ENCODE measurements at regions not wholly inside any gene's neighbourhood (a gene's known extent, or its start where the extent isn't known, plus 50 kb on each side); places are given as distances from the start of the nearest gene placed in this dataset.

DNA sequence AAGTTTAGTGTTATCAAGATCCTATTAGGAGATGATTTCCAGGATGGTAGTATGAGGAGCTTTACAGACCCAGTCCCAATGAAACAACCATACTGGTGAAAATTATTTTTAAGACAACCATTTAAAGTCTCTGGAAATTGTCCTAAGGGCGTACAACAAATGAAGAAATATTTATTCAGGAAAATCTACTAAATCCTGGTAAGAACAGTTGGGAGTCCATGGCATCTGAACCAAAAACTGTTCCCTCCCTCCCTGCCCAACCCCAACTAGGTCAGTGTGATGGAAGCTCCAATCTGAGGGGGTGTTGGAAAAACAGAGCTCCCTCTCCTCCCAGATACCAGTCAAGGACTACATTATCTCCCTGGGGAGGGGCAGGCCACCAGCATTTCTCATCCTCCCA is 74.7 kb upstream of the MKLN1 start:
- Mint-ChIP-seq H3K27me3 (peaks cover 28% of the 10 kb centered on the region), H3K27ac (no peak overlapping the region), H3K9me3 (ENCODE audit: insufficient read depth) (peaks cover 8% of the 10 kb centered on the region), H3K4me3 (no peak overlapping the region), H3K4me1 (no peaks in the 10 kb centered on the region)
- ChIA-PET POLR2A (no interaction called here), CTCF (no interaction called here)
- Histone ChIP-seq H3K27me3 (replicated peaks in 1 of 4; ENCODE audit: control extremely low read depth in 1 of 4, control insufficient read depth in 3 of 4, insufficient read depth in 4 of 4, low read length in 3 of 4) (no peaks in the 10 kb centered on the region), H3K4me2 (replicated peaks; ENCODE audit: low read depth, low read length, poor library complexity, severe bottlenecking) (no peak overlapping the region), H3K36me3 (replicated peaks in 1 of 2; ENCODE audit: control extremely low read depth in 1 of 2, control insufficient read depth in 1 of 2, extremely low read depth in 1 of 2, insufficient read depth in 2 of 2, low read length in 1 of 2) (no peaks in the 10 kb centered on the region), H3K27ac (ENCODE audit: low read length in 2 of 2) (no peak overlapping the region), H3K4me1 (ENCODE audit: control insufficient read depth in 2 of 2, insufficient read depth in 2 of 2, low read length in 2 of 2) (no peaks in the 10 kb centered on the region), H3K4me3 (ENCODE audit: control extremely low read depth in 1 of 5, extremely low read depth in 1 of 5, insufficient read depth in 1 of 5, low read depth in 2 of 5, low read length in 4 of 5) (no peak overlapping the region), H4K20me1 (ENCODE audit: control insufficient read depth, insufficient read depth, low read length, poor library complexity, severe bottlenecking) (no peaks in the 10 kb centered on the region), H3K9ac (ENCODE audit: low read length) (no peak overlapping the region), H3K9me3 (ENCODE audit: control extremely low read depth in 1 of 3, control insufficient read depth in 2 of 3, insufficient read depth in 1 of 3, low read length in 2 of 3) (peaks cover 0 to 12% (median 11%) of the 10 kb centered on the region in 3 donors), H3K79me2 (ENCODE audit: control insufficient read depth, insufficient read depth, low read length) (no peaks in the 10 kb centered on the region), H2AFZ (ENCODE audit: insufficient read depth, low read depth, low read length, poor library complexity, severe bottlenecking) (no peak overlapping the region)
- no CpG with 5 or more reads among the region's 1 CpG for WGBS (ENCODE audit: insufficient coverage)
- DNase-seq (no peak), ATAC-seq (ENCODE audit: low read depth) (no peak)
- intact Hi-C loops (cut with micrococcal nuclease): no loop called here
- TF ChIP-seq EZH2 (IDR thresholded peaks at IDR 0.05; ENCODE audit: borderline replicate concordance, insufficient read depth, low read depth, low read length, poor library complexity, severe bottlenecking): no peak
- TF ChIP-seq, protein P1, sequence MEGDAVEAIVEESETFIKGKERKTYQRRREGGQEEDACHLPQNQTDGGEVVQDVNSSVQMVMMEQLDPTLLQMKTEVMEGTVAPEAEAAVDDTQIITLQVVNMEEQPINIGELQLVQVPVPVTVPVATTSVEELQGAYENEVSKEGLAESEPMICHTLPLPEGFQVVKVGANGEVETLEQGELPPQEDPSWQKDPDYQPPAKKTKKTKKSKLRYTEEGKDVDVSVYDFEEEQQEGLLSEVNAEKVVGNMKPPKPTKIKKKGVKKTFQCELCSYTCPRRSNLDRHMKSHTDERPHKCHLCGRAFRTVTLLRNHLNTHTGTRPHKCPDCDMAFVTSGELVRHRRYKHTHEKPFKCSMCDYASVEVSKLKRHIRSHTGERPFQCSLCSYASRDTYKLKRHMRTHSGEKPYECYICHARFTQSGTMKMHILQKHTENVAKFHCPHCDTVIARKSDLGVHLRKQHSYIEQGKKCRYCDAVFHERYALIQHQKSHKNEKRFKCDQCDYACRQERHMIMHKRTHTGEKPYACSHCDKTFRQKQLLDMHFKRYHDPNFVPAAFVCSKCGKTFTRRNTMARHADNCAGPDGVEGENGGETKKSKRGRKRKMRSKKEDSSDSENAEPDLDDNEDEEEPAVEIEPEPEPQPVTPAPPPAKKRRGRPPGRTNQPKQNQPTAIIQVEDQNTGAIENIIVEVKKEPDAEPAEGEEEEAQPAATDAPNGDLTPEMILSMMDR (IDR thresholded peaks at IDR 0.05): no peak

- Histone ChIP-seq H3K9me3 (ENCODE audit: control extremely low read depth in 1 of 3, control insufficient read depth in 2 of 3, insufficient read depth in 1 of 3, low read length in 2 of 3) (peaks cover 0 to 12% (median 11%) of the 10 kb centered on the region in 3 donors), H3K4me3 (ENCODE audit: control extremely low read depth in 1 of 5, extremely low read depth in 1 of 5, insufficient read depth in 1 of 5, low read depth in 2 of 5, low read length in 4 of 5) (no peak overlapping the region), H2AFZ (ENCODE audit: insufficient read depth, low read depth, low read length, poor library complexity, severe bottlenecking) (no peak overlapping the region), H3K9ac (ENCODE audit: low read length) (no peak overlapping the region), H3K79me2 (ENCODE audit: control insufficient read depth, insufficient read depth, low read length) (no peaks in the 10 kb centered on the region), H4K20me1 (ENCODE audit: control insufficient read depth, insufficient read depth, low read length, poor library complexity, severe bottlenecking) (no peaks in the 10 kb centered on the region), H3K36me3 (replicated peaks in 1 of 2; ENCODE audit: control extremely low read depth in 1 of 2, control insufficient read depth in 1 of 2, extremely low read depth in 1 of 2, insufficient read depth in 2 of 2, low read length in 1 of 2) (no peaks in the 10 kb centered on the region), H3K27ac (ENCODE audit: low read length in 2 of 2) (no peak overlapping the region), H3K4me1 (ENCODE audit: control insufficient read depth in 2 of 2, insufficient read depth in 2 of 2, low read length in 2 of 2) (no peaks in the 10 kb centered on the region), H3K4me2 (replicated peaks; ENCODE audit: low read depth, low read length, poor library complexity, severe bottlenecking) (no peak overlapping the region), H3K27me3 (replicated peaks in 1 of 4; ENCODE audit: control extremely low read depth in 1 of 4, control insufficient read depth in 3 of 4, insufficient read depth in 4 of 4, low read length in 3 of 4) (no peaks in the 10 kb centered on the region)
- Mint-ChIP-seq H3K27me3 (peaks cover 23% of the 10 kb centered on the region), H3K4me3 (no peak overlapping the region), H3K9me3 (ENCODE audit: insufficient read depth) (peaks cover 8% of the 10 kb centered on the region), H3K4me1 (no peaks in the 10 kb centered on the region), H3K27ac (no peak overlapping the region)
- intact Hi-C loops (cut with micrococcal nuclease): no loop called here
- TF ChIP-seq EZH2 (IDR thresholded peaks at IDR 0.05; ENCODE audit: borderline replicate concordance, insufficient read depth, low read depth, low read length, poor library complexity, severe bottlenecking): no peak
- TF ChIP-seq, protein P1 (IDR thresholded peaks at IDR 0.05): no peak
- POLR2A ChIA-PET: no interaction called here
- ATAC-seq (ENCODE audit: low read depth) (no peak), DNase-seq (no peak)
- CTCF ChIA-PET: interaction anchor here (1.0 kb wide), 1 partner anchor 107 kb away, joined by 3 read pairs; no protein-coding TSS in a partner anchor
- no CpG with 5 or more reads among the region's 2 CpGs for whole genome bisulfite sequencing (ENCODE audit: insufficient coverage)
These were observed 73.5 kb upstream of the MKLN1 start for GRCh38 chr7:131254211-131254610.

All from B cell (primary cell).